ENCODE measurements at regions not wholly inside any gene's neighbourhood (a gene's known extent, or its start where the extent isn't known, plus 50 kb on each side); places are given as distances from the start of the nearest gene placed in this dataset.

DNA sequence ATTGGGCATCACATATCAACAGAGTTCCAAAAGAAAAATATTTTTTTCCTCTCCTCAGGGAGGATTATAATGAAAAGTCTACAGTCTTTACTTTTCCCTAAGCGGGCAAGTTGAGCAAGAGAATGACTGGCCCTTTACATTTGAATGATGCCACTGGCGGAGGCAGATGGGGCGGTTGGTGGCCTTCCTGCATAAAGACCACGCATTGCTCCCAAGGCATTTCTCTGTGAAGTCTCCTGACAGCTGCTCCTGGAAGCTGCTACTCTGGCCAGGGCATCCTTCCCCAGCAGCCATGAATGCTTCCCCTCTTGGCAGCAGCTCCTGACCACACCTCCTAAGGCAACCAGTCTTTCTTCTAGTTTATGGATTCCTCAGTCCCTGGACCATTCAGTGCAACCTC lies 161.1 kb upstream of the RRP15 start:
- Histone ChIP-seq H3K4me3 (replicated peaks; ENCODE audit: insufficient read depth, low read length) (no peak overlapping the region), H3K27ac (replicated peaks) (no peak overlapping the region), H3K27me3 (ENCODE audit: insufficient read depth, poor library complexity, severe bottlenecking) (no peaks in the 10 kb centered on the region)
- no peak for DNase-seq (ENCODE audit: low read depth in 1 of 2, low spot score in 1 of 2)
- no peak for TF ChIP-seq CTCF (IDR thresholded peaks at IDR 0.05; ENCODE audit: insufficient read depth, low read length)
- no peak for TF ChIP-seq GABPA (IDR thresholded peaks at IDR 0.05; ENCODE audit: low read depth)
- no peak for TF ChIP-seq SPI1 (IDR thresholded peaks at IDR 0.05; ENCODE audit: borderline replicate concordance, low read depth)
- TF ChIP-seq, protein P1, sequence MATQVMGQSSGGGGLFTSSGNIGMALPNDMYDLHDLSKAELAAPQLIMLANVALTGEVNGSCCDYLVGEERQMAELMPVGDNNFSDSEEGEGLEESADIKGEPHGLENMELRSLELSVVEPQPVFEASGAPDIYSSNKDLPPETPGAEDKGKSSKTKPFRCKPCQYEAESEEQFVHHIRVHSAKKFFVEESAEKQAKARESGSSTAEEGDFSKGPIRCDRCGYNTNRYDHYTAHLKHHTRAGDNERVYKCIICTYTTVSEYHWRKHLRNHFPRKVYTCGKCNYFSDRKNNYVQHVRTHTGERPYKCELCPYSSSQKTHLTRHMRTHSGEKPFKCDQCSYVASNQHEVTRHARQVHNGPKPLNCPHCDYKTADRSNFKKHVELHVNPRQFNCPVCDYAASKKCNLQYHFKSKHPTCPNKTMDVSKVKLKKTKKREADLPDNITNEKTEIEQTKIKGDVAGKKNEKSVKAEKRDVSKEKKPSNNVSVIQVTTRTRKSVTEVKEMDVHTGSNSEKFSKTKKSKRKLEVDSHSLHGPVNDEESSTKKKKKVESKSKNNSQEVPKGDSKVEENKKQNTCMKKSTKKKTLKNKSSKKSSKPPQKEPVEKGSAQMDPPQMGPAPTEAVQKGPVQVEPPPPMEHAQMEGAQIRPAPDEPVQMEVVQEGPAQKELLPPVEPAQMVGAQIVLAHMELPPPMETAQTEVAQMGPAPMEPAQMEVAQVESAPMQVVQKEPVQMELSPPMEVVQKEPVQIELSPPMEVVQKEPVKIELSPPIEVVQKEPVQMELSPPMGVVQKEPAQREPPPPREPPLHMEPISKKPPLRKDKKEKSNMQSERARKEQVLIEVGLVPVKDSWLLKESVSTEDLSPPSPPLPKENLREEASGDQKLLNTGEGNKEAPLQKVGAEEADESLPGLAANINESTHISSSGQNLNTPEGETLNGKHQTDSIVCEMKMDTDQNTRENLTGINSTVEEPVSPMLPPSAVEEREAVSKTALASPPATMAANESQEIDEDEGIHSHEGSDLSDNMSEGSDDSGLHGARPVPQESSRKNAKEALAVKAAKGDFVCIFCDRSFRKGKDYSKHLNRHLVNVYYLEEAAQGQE (IDR thresholded peaks at IDR 0.05; ENCODE audit: insufficient replicate concordance, low read depth), result no peak
- no peak for TF ChIP-seq POLR2AphosphoS5 (IDR thresholded peaks at IDR 0.05; ENCODE audit: low read depth)

- TF ChIP-seq POLR2AphosphoS5 (IDR thresholded peaks at IDR 0.05; ENCODE audit: low read depth) (no peak), SPI1 (IDR thresholded peaks at IDR 0.05; ENCODE audit: borderline replicate concordance, low read depth) (no peak), CTCF (IDR thresholded peaks at IDR 0.05; ENCODE audit: insufficient read depth, low read length) (no peak)
- TF ChIP-seq, protein P1 (IDR thresholded peaks at IDR 0.05; ENCODE audit: insufficient replicate concordance, low read depth), result no peak
- DNase-seq (ENCODE audit: low read depth in 1 of 2, low spot score in 1 of 2), result no peak
- H3K27ac ChIP-seq (replicated peaks), result no peak overlapping the region
- H3K27me3 ChIP-seq (ENCODE audit: insufficient read depth, poor library complexity, severe bottlenecking), result no peaks in the 10 kb centered on the region
- H3K4me3 ChIP-seq (replicated peaks; ENCODE audit: insufficient read depth, low read length), result no peak overlapping the region
These were observed 149.7 kb upstream of the RRP15 start for GRCh38 chr1:218135371-218135770.

GRCh38 chr1:218139761-218140160 lies 145.3 kb upstream of the RRP15 start:
- Histone ChIP-seq H3K27me3 (ENCODE audit: insufficient read depth, poor library complexity, severe bottlenecking) (no peaks in the 10 kb centered on the region), H3K4me3 (replicated peaks; ENCODE audit: insufficient read depth, low read length) (no peak overlapping the region), H3K27ac (replicated peaks) (no peak overlapping the region)
- DNase-seq (ENCODE audit: low read depth in 1 of 2, low spot score in 1 of 2), result no peak
- TF ChIP-seq SPI1 (IDR thresholded peaks at IDR 0.05; ENCODE audit: borderline replicate concordance, low read depth), result no peak
- TF ChIP-seq POLR2AphosphoS5 (IDR thresholded peaks at IDR 0.05; ENCODE audit: low read depth), result no peak
- TF ChIP-seq CTCF (IDR thresholded peaks at IDR 0.05; ENCODE audit: insufficient read depth, low read length), result no peak
- TF ChIP-seq GABPA (IDR thresholded peaks at IDR 0.05; ENCODE audit: low read depth), result no peak
- TF ChIP-seq, protein P1 (IDR thresholded peaks at IDR 0.05; ENCODE audit: insufficient replicate concordance, low read depth), result no peak
